OCI-LY7 (cell line): ENCODE measurements at regions not wholly inside any gene's neighbourhood (a gene's known extent, or its start where the extent isn't known, plus 50 kb on each side); places are given as distances from the start of the nearest gene placed in this dataset.
A peak's percentile ranks its signal among the peaks of the same experiment; 100 is the strongest.

Experiments used
- BruUV-seq: library from RNA; stranded (reverse); fragments of 400-500 nt; replicated peaks from 2 replicates; lab custom pipeline; 2021; lab: Mats Ljungman, UMichigan
- CTCF ChIA-PET: fragments of 300-600 bp; sonication (Branson Sonifier 250); formaldehyde crosslinking; loops from one replicate; lab custom pipeline; 2022; ENCODE audit warnings: antibody characterized with exemption; ENCODE audit not compliant: unreplicated experiment; lab: Charles Lee
- POLR2A ChIA-PET: fragments of 300-600 bp; sonication (Branson Sonifier 250); formaldehyde crosslinking; loops from one replicate; lab custom pipeline; 2022; ENCODE audit warnings: antibody characterized with exemption; lab: Charles Lee
- DNase-seq: peaks from one replicate; pipeline ENCODE4 v3.0.0-alpha.2; 2015; ENCODE audit warnings: low spot score
- H2AFZ ChIP-seq: fragments of 200-600 bp; sonication (generic), shearing (Covaris generic); 2 replicates; pipeline ENCODE4 v1.6.1; 2014; ENCODE audit warnings: mild to moderate bottlenecking, antibody characterized with exemption, low read length, moderate library complexity
- H3K27ac ChIP-seq: fragments of 200-600 bp; sonication (generic); 2 replicates; pipeline ENCODE4 v1.5.1; 2014; ENCODE audit warnings: mixed run types, low read depth, mild to moderate bottlenecking, moderate library complexity, low read length, inconsistent platforms; ENCODE audit not compliant: poor library complexity, severe bottlenecking
- H3K36me3 ChIP-seq: fragments of 200-600 bp; sonication (generic); 2 replicates; pipeline ENCODE4 v1.6.1; 2014; ENCODE audit warnings: mild to moderate bottlenecking, antibody characterized with exemption, low read length, moderate library complexity, mixed read lengths; ENCODE audit not compliant: insufficient read depth
- H3K4me1 ChIP-seq: fragments of 200-600 bp; sonication (generic); 2 replicates; pipeline ENCODE4 v1.5.1; 2014; ENCODE audit warnings: mild to moderate bottlenecking, low read length; ENCODE audit not compliant: insufficient read depth, poor library complexity, severe bottlenecking
- H3K4me2 ChIP-seq: fragments of 200-600 bp; sonication (generic); 2 replicates; pipeline ENCODE4 v1.6.1; 2014; ENCODE audit warnings: mild to moderate bottlenecking, low read length
- H3K4me3 ChIP-seq: fragments of 200-600 bp; sonication (generic); 2 replicates; pipeline ENCODE4 v1.5.1; 2014; ENCODE audit warnings: mild to moderate bottlenecking, low read depth, low read length; ENCODE audit not compliant: poor library complexity, severe bottlenecking
- H3K79me2 ChIP-seq: fragments of 200-600 bp; sonication (generic); 2 replicates; pipeline ENCODE4 v1.6.1; 2016; ENCODE audit warnings: low read depth, mild to moderate bottlenecking, low read length, moderate library complexity, mixed read lengths; ENCODE audit not compliant: insufficient read depth
- H3K9me2 ChIP-seq: fragments of 200-600 bp; sonication (generic); 2 replicates; pipeline ENCODE4 v1.6.1; 2016; ENCODE audit warnings: mild to moderate bottlenecking, low read length, mixed read lengths; ENCODE audit not compliant: insufficient read depth
- H3K9me3 ChIP-seq: fragments of 200-600 bp; sonication (generic); 2 replicates; pipeline ENCODE4 v1.6.1; 2014; ENCODE audit warnings: mild to moderate bottlenecking, mixed run types, low read length, mixed read lengths
- H4K20me1 ChIP-seq: fragments of 200-600 bp; sonication (generic); 2 replicates; pipeline ENCODE4 v1.6.1; 2014; ENCODE audit warnings: mild to moderate bottlenecking, antibody characterized with exemption, low read length, moderate library complexity, mixed read lengths; ENCODE audit not compliant: insufficient read depth
- CTCF ChIP-seq: fragments of 200-600 bp; sonication (generic); conservative IDR thresholded peaks from 2 replicates; pipeline ENCODE4 v1.5.1; 2014; ENCODE audit warnings: mild to moderate bottlenecking, antibody characterized with exemption, low read length, moderate library complexity, mixed read lengths
- EZH2phosphoT487 ChIP-seq: fragments of 200-600 bp; sonication (generic); IDR thresholded peaks from 2 replicates; pipeline ENCODE4 v1.6.1; 2018; ENCODE audit warnings: low read depth, borderline replicate concordance, mild to moderate bottlenecking, mixed run types, antibody characterized with exemption, low read length, moderate library complexity, mixed read lengths
- intact Hi-C: fragments of 100-400 bp; cut with micrococcal nuclease; formaldehyde crosslinking; loops from one replicate; pipeline ENCODE4 v1.10.0; 2022; ENCODE audit not compliant: unreplicated experiment

- Histone ChIP-seq H3K4me1 (peaks cover 84% of the 10 kb centered on the region), H2AFZ (peak overlapping the region; percentile 71; the same call in 1 of the 2 replicates), H3K4me3 (peak overlapping the region; percentile 43), H3K4me2 (peak overlapping the region; percentile 78), H3K79me2 (no peaks in the 10 kb centered on the region), H3K27ac (peak overlapping the region; percentile 100), H3K36me3 (no peaks in the 10 kb centered on the region), H3K9me2 (no peaks in the 10 kb centered on the region), H4K20me1 (no peaks in the 10 kb centered on the region), H3K9me3 (no peaks in the 10 kb centered on the region)
- TF ChIP-seq CTCF (no peak), EZH2phosphoT487 (no peak)
- CTCF ChIA-PET = interaction anchor here (0.6 to 1.2 kb wide), 4 partner anchors 10 to 201 kb away, joined by 3 to 4 read pairs (median 3); no protein-coding TSS in a partner anchor
- peak; percentile 79 for DNase-seq
- POLR2A ChIA-PET = interaction anchor here (0.6 to 6.1 kb wide), 7 partner anchors 9 to 207 kb away, joined by 3 to 65 read pairs (median 5); no protein-coding TSS in a partner anchor
- intact Hi-C loops = loop anchor here (5.0 kb wide), 1 partner anchor 70 kb away; no protein-coding TSS in a partner anchor
- BruUV-seq = no TSS peak
These were observed 86.6 kb upstream of the TOP1 start for GRCh38 chr20:40942006-40942405.

DNA sequence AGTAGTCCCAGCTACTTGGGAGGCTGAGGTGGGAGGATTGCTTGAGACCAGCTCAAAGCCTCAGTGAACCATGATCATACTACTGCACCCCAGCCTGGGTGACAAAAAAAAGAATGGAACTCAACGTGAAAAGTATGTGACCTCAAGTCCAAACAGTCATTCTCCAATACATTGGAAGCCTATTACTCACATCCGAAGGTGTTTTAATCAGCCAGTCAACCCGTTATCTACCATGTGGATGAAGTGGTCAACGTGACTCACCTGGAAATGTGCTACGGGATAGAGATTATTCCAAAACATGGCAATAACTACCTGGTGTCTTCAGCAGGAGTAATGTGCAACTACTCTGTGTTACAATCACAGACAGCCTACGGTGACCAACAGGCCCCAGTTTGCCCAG, 85.8 kb upstream of the TOP1 start:
- H3K4me3 ChIP-seq = peak overlapping the region; percentile 43
- ChIA-PET POLR2A (interaction anchor here (0.7 to 6.1 kb wide), 6 partner anchors 9 to 208 kb away, joined by 3 to 65 read pairs (median 6); no protein-coding TSS in a partner anchor), CTCF (interaction anchor here (0.8 to 1.2 kb wide), 3 partner anchors 11 to 201 kb away, joined by 3 to 4 read pairs (median 3); no protein-coding TSS in a partner anchor)
- no TSS peak for BruUV-seq
- H3K9me3 ChIP-seq = no peaks in the 10 kb centered on the region
- peak overlapping the region; percentile 100 for H3K27ac ChIP-seq
- no peaks in the 10 kb centered on the region for H3K79me2 ChIP-seq
- TF ChIP-seq CTCF (no peak), EZH2phosphoT487 (no peak)
- peaks cover 84% of the 10 kb centered on the region for H3K4me1 ChIP-seq
- intact Hi-C loops = loop anchor here (5.0 kb wide), 1 partner anchor 70 kb away; no protein-coding TSS in a partner anchor
- no peak for DNase-seq
- H3K9me2 ChIP-seq = no peaks in the 10 kb centered on the region
- H3K4me2 ChIP-seq = peak overlapping the region; percentile 78
- H2AFZ ChIP-seq = peak overlapping the region; percentile 71; the same call in 1 of the 2 replicates
- no peaks in the 10 kb centered on the region for H3K36me3 ChIP-seq
- no peaks in the 10 kb centered on the region for H4K20me1 ChIP-seq

GRCh38 chr20:40943591-40943990, 85.0 kb upstream of the TOP1 start:
- no TSS peak for BruUV-seq
- CTCF ChIA-PET = interaction anchor here (1.0 to 1.4 kb wide), 2 partner anchors 50 to 202 kb away, joined by 3 to 4 read pairs; no protein-coding TSS in a partner anchor
- Histone ChIP-seq H3K79me2 (no peaks in the 10 kb centered on the region), H4K20me1 (no peaks in the 10 kb centered on the region), H3K36me3 (no peaks in the 10 kb centered on the region), H3K9me3 (no peaks in the 10 kb centered on the region), H3K9me2 (no peaks in the 10 kb centered on the region), H3K4me1 (peaks cover 77% of the 10 kb centered on the region), H3K27ac (peak overlapping the region; percentile 100), H3K4me3 (no peak overlapping the region), H3K4me2 (peak overlapping the region; percentile 78), H2AFZ (peak overlapping the region; percentile 71; the same call in 1 of the 2 replicates)
- intact Hi-C loops = loop anchor here (5.0 kb wide), 1 partner anchor 69 kb away; no protein-coding TSS in a partner anchor
- DNase-seq = peak; percentile 25
- POLR2A ChIA-PET = interaction anchor here (0.6 to 6.1 kb wide), 7 partner anchors 10 to 202 kb away, joined by 3 to 65 read pairs (median 6); no protein-coding TSS in a partner anchor
- TF ChIP-seq EZH2phosphoT487 (no peak), CTCF (no peak)
